Neural progenitor cell (in vitro differentiated cells): ENCODE measurements at regions not wholly inside any gene's neighbourhood (a gene's known extent, or its start where the extent isn't known, plus 50 kb on each side); places are given as distances from the start of the nearest gene placed in this dataset.

ENCODE experiments used
- EZH2 ChIP-seq: fragments of 200-600 bp; sonication (generic); IDR thresholded peaks from 2 replicates; pipeline ENCODE4 v1.6.1; 2017; ENCODE audit warnings: antibody characterized with exemption, mild to moderate bottlenecking, moderate library complexity
- EZH2phosphoT487 ChIP-seq: fragments of 200-600 bp; sonication (generic); IDR thresholded peaks from 2 replicates; pipeline ENCODE4 v1.6.1; 2017; ENCODE audit warnings: antibody characterized with exemption
- TF ChIP-seq, protein P1 (sequence below): fragments of 200-600 bp; sonication (generic); IDR thresholded peaks from 2 replicates; pipeline ENCODE4 v1.5.1; 2017; ENCODE audit warnings: antibody characterized with exemption, mild to moderate bottlenecking

DNA sequence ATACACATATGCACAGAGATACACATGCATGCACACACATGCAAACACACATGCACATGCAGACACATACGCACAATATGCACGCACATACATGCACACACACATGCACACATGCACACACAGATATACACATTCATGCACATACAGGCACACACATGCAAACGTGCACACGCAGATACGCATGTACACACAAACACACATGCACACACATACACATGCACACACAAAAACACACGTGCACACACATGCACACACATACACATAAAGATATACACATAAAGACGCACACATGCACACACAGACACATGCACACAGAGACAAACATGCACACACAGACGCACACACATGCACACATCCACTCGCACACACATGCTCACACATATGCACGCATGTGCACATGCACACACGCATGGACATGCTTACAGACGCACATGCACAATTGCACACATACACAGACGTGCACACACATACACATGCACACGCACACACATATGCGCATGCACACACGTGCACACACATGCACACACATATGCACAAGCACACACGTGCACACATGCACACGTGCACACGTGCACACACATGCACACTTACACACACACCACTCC, 145.2 kb downstream of the ADRA2C start:
- TF ChIP-seq, protein P1, sequence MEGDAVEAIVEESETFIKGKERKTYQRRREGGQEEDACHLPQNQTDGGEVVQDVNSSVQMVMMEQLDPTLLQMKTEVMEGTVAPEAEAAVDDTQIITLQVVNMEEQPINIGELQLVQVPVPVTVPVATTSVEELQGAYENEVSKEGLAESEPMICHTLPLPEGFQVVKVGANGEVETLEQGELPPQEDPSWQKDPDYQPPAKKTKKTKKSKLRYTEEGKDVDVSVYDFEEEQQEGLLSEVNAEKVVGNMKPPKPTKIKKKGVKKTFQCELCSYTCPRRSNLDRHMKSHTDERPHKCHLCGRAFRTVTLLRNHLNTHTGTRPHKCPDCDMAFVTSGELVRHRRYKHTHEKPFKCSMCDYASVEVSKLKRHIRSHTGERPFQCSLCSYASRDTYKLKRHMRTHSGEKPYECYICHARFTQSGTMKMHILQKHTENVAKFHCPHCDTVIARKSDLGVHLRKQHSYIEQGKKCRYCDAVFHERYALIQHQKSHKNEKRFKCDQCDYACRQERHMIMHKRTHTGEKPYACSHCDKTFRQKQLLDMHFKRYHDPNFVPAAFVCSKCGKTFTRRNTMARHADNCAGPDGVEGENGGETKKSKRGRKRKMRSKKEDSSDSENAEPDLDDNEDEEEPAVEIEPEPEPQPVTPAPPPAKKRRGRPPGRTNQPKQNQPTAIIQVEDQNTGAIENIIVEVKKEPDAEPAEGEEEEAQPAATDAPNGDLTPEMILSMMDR, result no peak
- TF ChIP-seq EZH2phosphoT487 (no peak), EZH2 (no peak)
